Osteoblast (primary cell): ENCODE measurements at regions not wholly inside any gene's neighbourhood (a gene's known extent, or its start where the extent isn't known, plus 50 kb on each side); places are given as distances from the start of the nearest gene placed in this dataset.

ENCODE experiments used
- DNase-seq: peaks from one replicate; pipeline ENCODE4 v3.0.0; 2011; ENCODE audit warnings: low spot score, mixed read lengths; ENCODE audit not compliant: insufficient read length; ENCODE audit errors: missing footprints
- H2AFZ ChIP-seq: 2 replicates; pipeline ENCODE4 v1.6.0; 2011; ENCODE audit warnings: mild to moderate bottlenecking, low read length
- H3K27ac ChIP-seq: 2 replicates; pipeline ENCODE4 v1.5.1; 2011; ENCODE audit warnings: mild to moderate bottlenecking, low read depth, low read length, moderate library complexity
- H3K27me3 ChIP-seq: 2 replicates; pipeline ENCODE4 v1.6.0; 2012; ENCODE audit warnings: mild to moderate bottlenecking, control low read depth, inconsistent platforms, low read length, moderate library complexity; ENCODE audit not compliant: insufficient read depth
- H3K36me3 ChIP-seq: 2 replicates; pipeline ENCODE4 v1.5.1; 2011; ENCODE audit warnings: mild to moderate bottlenecking, low read length, control low read depth, moderate library complexity; ENCODE audit not compliant: insufficient read depth
- H3K4me1 ChIP-seq: 2 replicates; pipeline ENCODE4 v1.5.1; 2011; ENCODE audit warnings: mild to moderate bottlenecking, low read length, control low read depth, moderate library complexity; ENCODE audit not compliant: insufficient read depth
- H3K4me2 ChIP-seq: 2 replicates; pipeline ENCODE4 v1.6.0; 2011; ENCODE audit warnings: mild to moderate bottlenecking, low read length; ENCODE audit not compliant: insufficient read depth
- H3K4me3 ChIP-seq: fragments of 200-600 bp; sonication (generic); 3 replicates; pipeline ENCODE4 v1.5.1; 2012; ENCODE audit warnings: mild to moderate bottlenecking, low read length, inconsistent platforms; ENCODE audit not compliant: insufficient read depth
- H3K79me2 ChIP-seq: 2 replicates; pipeline ENCODE4 v1.6.0; 2012; ENCODE audit warnings: mild to moderate bottlenecking, low read length, control low read depth, inconsistent platforms; ENCODE audit not compliant: insufficient read depth
- H3K9me3 ChIP-seq: 2 replicates; pipeline ENCODE4 v1.5.1; 2011; ENCODE audit warnings: low read depth, low read length, control low read depth
- H4K20me1 ChIP-seq: 2 replicates; pipeline ENCODE4 v1.6.0; 2012; ENCODE audit warnings: mild to moderate bottlenecking, low read length, control low read depth; ENCODE audit not compliant: insufficient read depth
- TF ChIP-seq, protein P1 (sequence below): IDR thresholded peaks from 2 replicates; pipeline ENCODE4 v1.5.1; 2011; ENCODE audit warnings: mild to moderate bottlenecking, low read depth, low read length, moderate library complexity; ENCODE audit errors: extremely low read depth

DNA sequence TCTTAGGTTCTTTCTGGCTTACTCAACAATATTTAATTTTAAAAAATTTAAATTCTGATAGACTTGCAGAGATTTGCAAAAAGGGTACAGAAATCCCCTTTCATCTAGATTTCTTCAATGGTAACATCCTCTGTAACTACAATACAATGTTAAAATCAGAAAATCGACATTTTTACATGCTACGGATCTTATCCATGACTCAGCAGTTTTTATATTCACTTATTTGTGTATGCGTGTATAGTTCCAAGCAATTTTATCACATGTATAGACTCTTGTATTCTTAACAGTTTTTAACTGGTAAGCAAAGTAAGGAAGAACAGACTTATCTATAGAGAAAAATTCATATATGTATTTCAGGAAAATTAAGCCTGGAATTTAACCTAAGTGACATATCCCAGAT, 256.1 kb upstream of the MEX3C start:
- Histone ChIP-seq H3K4me2 (no peak overlapping the region), H3K4me3 (no peak overlapping the region), H3K9me3 (no peaks in the 10 kb centered on the region), H3K79me2 (no peaks in the 10 kb centered on the region), H3K4me1 (no peaks in the 10 kb centered on the region), H2AFZ (no peak overlapping the region), H3K27me3 (no peaks in the 10 kb centered on the region), H3K36me3 (no peaks in the 10 kb centered on the region), H3K27ac (no peak overlapping the region), H4K20me1 (no peaks in the 10 kb centered on the region)
- no peak for DNase-seq
- TF ChIP-seq, protein P1, sequence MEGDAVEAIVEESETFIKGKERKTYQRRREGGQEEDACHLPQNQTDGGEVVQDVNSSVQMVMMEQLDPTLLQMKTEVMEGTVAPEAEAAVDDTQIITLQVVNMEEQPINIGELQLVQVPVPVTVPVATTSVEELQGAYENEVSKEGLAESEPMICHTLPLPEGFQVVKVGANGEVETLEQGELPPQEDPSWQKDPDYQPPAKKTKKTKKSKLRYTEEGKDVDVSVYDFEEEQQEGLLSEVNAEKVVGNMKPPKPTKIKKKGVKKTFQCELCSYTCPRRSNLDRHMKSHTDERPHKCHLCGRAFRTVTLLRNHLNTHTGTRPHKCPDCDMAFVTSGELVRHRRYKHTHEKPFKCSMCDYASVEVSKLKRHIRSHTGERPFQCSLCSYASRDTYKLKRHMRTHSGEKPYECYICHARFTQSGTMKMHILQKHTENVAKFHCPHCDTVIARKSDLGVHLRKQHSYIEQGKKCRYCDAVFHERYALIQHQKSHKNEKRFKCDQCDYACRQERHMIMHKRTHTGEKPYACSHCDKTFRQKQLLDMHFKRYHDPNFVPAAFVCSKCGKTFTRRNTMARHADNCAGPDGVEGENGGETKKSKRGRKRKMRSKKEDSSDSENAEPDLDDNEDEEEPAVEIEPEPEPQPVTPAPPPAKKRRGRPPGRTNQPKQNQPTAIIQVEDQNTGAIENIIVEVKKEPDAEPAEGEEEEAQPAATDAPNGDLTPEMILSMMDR: no peak

DNA sequence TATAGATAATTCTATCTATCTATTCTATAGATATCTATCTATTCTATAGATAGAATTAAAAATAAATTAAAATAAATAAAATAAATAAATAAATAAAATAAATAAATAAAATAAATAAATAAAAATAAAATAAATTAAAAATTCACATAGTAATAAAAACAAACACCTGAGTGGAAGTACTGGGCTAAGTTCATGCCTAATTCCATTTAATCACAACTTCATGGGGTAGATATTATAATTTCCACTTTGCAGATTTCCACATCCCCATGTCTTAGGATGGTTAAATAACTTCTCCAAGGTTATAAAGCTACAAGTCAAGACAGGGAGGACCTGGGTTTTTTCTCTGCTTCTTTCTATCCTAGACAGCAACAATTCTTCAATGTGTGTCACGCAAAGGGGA, 261.4 kb upstream of the MEX3C start:
- no peaks in the 10 kb centered on the region for H3K36me3 ChIP-seq
- TF ChIP-seq, protein P1: no peak
- no peaks in the 10 kb centered on the region for H3K4me1 ChIP-seq
- H3K27ac ChIP-seq: no peak overlapping the region
- no peak for DNase-seq
- H3K4me3 ChIP-seq: no peak overlapping the region
- no peak overlapping the region for H3K4me2 ChIP-seq
- H2AFZ ChIP-seq: no peak overlapping the region
- H3K79me2 ChIP-seq: no peaks in the 10 kb centered on the region
- no peaks in the 10 kb centered on the region for H4K20me1 ChIP-seq
- H3K9me3 ChIP-seq: no peaks in the 10 kb centered on the region
- no peaks in the 10 kb centered on the region for H3K27me3 ChIP-seq

DNA sequence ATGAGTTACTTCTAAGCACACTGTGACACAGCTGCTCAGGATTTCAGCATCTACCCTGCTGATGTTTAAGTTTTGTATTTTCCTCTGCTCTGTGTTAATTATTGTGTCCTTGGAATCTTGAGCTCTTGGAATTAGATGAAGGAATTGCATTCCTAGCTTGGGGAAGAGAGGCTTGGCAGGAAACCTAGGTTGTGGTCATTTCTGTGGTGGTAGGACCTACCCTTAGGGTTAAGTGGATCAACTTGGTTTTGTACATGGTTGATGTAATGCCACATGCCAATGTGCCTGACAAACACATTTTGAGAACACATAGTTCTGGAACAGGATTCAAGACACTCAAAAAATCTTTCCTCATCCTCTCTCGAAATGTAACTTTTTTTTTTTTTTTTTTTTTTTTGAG, 264.5 kb upstream of the MEX3C start:
- no peak for DNase-seq
- TF ChIP-seq, protein P1: no peak
- Histone ChIP-seq H3K27me3 (no peaks in the 10 kb centered on the region), H2AFZ (no peak overlapping the region), H3K4me2 (no peak overlapping the region), H3K27ac (no peak overlapping the region), H3K79me2 (no peaks in the 10 kb centered on the region), H3K36me3 (no peaks in the 10 kb centered on the region), H3K4me1 (no peaks in the 10 kb centered on the region), H3K9me3 (no peaks in the 10 kb centered on the region), H3K4me3 (no peak overlapping the region), H4K20me1 (no peaks in the 10 kb centered on the region)

DNA sequence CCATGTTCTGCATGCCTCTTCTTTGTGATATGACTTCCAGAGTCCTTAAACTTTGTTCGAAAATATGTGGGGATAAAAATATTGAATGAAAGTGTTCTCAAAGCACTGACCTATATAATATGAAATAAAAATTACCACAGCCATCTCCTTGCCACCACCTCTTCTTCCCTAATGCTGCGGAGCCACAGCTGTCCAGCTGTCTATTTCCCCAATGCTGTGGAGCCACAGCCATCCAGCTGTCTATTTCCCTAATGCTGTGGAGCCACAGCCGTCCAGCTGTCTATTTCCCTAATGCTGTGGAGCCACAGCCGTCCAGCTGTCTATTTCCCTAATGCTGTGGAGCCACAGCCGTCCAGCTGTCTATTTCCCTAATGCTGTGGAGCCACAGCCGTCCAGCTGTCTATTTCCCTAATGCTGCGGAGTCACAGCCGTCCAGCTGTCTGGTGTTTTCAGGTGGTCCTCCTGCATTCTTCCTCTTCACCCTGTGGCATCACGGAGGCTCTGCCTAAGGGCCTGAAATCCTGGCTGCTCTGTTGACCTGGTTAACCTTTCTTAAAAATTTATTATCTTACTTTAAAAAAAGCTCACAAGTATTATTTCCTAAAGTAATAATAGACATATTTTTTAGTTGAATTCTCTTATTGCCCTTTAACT, 266.1 kb upstream of the MEX3C start:
- no peak overlapping the region for H3K4me3 ChIP-seq
- no peaks in the 10 kb centered on the region for H3K79me2 ChIP-seq
- TF ChIP-seq, protein P1: no peak
- no peak overlapping the region for H2AFZ ChIP-seq
- no peaks in the 10 kb centered on the region for H3K36me3 ChIP-seq
- DNase-seq: no peak
- H3K4me2 ChIP-seq: no peak overlapping the region
- no peaks in the 10 kb centered on the region for H4K20me1 ChIP-seq
- H3K4me1 ChIP-seq: no peaks in the 10 kb centered on the region
- no peak overlapping the region for H3K27ac ChIP-seq
- H3K27me3 ChIP-seq: no peaks in the 10 kb centered on the region
- no peaks in the 10 kb centered on the region for H3K9me3 ChIP-seq
